K562 (cell line): ENCODE measurements at regions not wholly inside any gene's neighbourhood (a gene's known extent, or its start where the extent isn't known, plus 50 kb on each side); places are given as distances from the start of the nearest gene placed in this dataset.
A peak's percentile ranks its signal among the peaks of the same experiment; 100 is the strongest.
"Not testable (repeated sequence)": the region's sequence is repeated elsewhere in the genome, so short reads cannot be mapped to it uniquely, and the experiment has no call there.

Experiments
- ATAC-seq: fragments of 200-7000 bp; cut with Tn5 transposase; 3 replicates; pipeline ENCODE4 v1.9.1; 2020; ENCODE audit warnings: moderate library complexity
- BruUV-seq: library from RNA; stranded (reverse); fragments of 400-500 nt; replicated peaks from 2 replicates; lab custom pipeline; 2021; lab: Mats Ljungman, UMichigan
- CTCF ChIA-PET: fragments of 300-600 bp; formaldehyde crosslinking; extraction: SDS; loops from one replicate; lab custom pipeline; 2021; ENCODE audit warnings: low intra/inter-chr PET ratio; lab: Yijun Ruan, JAX
- POLR2A ChIA-PET: fragments of 300-600, 350-650 bp; sonication (Branson Sonifier 250); formaldehyde crosslinking; extraction: SDS; loops from one replicate; lab custom pipeline; 2021; ENCODE audit warnings: antibody characterized with exemption, inconsistent platforms; lab: Yijun Ruan, JAX
- DNase-seq, 4 experiments: peaks; one replicate each; pipeline versions ENCODE4 v3.0.0 to v3.0.0-alpha.2; 2011 to 2018; ENCODE audit warnings: low spot score in 3 of 4, mixed read lengths in 3 of 4; ENCODE audit errors: extremely low read depth in 1 of 4
- FAIRE-seq: peaks from 2 replicates; lab custom pipeline; 2011; peaks lifted over from hg19 to GRCh38; lab: Jason Lieb, UNC
- H2AFZ ChIP-seq: 2 replicates; pipeline ENCODE4 v1.6.0; 2011; ENCODE audit warnings: low read depth, low read length, control low read depth, inconsistent platforms
- H3K27ac ChIP-seq: fragments of 200-600 bp; 3 replicates; pipeline ENCODE4 v1.8.0; 2011; ENCODE audit warnings: low read depth, mild to moderate bottlenecking, control low read depth, inconsistent platforms, low read length, moderate library complexity, mixed read lengths; ENCODE audit errors: extremely low read depth
- H3K27me3 ChIP-seq, 2 experiments: fragments of 300-600 bp in 1 of 2; 2 replicates in 1 of 2; 3 replicates in 1 of 2; pipeline versions ENCODE4 v1.6.0 to v1.8.0; 2011; ENCODE audit warnings: inconsistent platforms in 2 of 2, low read length in 2 of 2, mild to moderate bottlenecking in 1 of 2, mixed read lengths in 1 of 2, moderate library complexity in 1 of 2; ENCODE audit not compliant: control insufficient read depth in 2 of 2, insufficient read depth in 2 of 2
- H3K36me3 ChIP-seq: fragments of 300-600 bp; 3 replicates; pipeline ENCODE4 v1.8.0; 2011; ENCODE audit warnings: mild to moderate bottlenecking, low read length, inconsistent platforms; ENCODE audit not compliant: control insufficient read depth, insufficient read depth
- H3K4me1 ChIP-seq, 2 experiments: fragments of 200-600 bp in 1 of 2; replicated peaks in 1 of 2; 2 replicates in 1 of 2; 3 replicates in 1 of 2; pipeline versions ENCODE4 v1.5.1 to v1.8.0; 2011; ENCODE audit warnings: inconsistent platforms in 2 of 2, low read length in 2 of 2, mild to moderate bottlenecking in 1 of 2, mixed read lengths in 1 of 2, moderate library complexity in 1 of 2; ENCODE audit not compliant: control insufficient read depth in 2 of 2, insufficient read depth in 2 of 2
- H3K4me2 ChIP-seq: 2 replicates; pipeline ENCODE4 v1.6.1; 2011; ENCODE audit warnings: low read length, control low read depth, inconsistent platforms, mixed read lengths; ENCODE audit not compliant: insufficient read depth
- H3K4me3 ChIP-seq: fragments of 200-600 bp; sonication (generic), shearing (Covaris generic); 2 replicates; pipeline ENCODE4 v1.5.1; 2016; ENCODE audit warnings: control low read depth, inconsistent platforms
- H3K79me2 ChIP-seq: fragments of 200-600 bp; 3 replicates; pipeline ENCODE4 v1.8.0; 2011; ENCODE audit warnings: low read length, inconsistent platforms; ENCODE audit not compliant: control insufficient read depth, insufficient read depth
- H3K9ac ChIP-seq, 2 experiments: 2 replicates each; pipeline versions ENCODE4 v1.6.0 to v1.6.1; 2011; ENCODE audit warnings: low read depth in 2 of 2, low read length in 2 of 2, control low read depth in 1 of 2, inconsistent platforms in 1 of 2, mild to moderate bottlenecking in 1 of 2, mixed read lengths in 1 of 2; ENCODE audit not compliant: insufficient read depth in 1 of 2
- H3K9me1 ChIP-seq: one replicate; pipeline ENCODE4 v1.6.0; 2011; ENCODE audit warnings: inconsistent platforms, mild to moderate bottlenecking, low read length, moderate library complexity; ENCODE audit not compliant: control insufficient read depth, insufficient read depth
- H3K9me3 ChIP-seq: replicated peaks from 2 replicates; pipeline ENCODE4 v1.5.1; 2011; ENCODE audit warnings: low read depth, low read length, inconsistent platforms; ENCODE audit not compliant: control insufficient read depth, insufficient read depth
- H4K20me1 ChIP-seq: replicated peaks from 2 replicates; pipeline ENCODE4 v1.6.1; 2011; ENCODE audit warnings: low read length, inconsistent platforms, mixed read lengths; ENCODE audit not compliant: control insufficient read depth, insufficient read depth
- RAD51 ChIP-seq: fragments of 450-650 bp; IDR thresholded peaks from 2 replicates; pipeline ENCODE4 v1.7.1; 2016; ENCODE audit warnings: low read depth, mild to moderate bottlenecking, borderline replicate concordance
- WGBS: fragments of 100-300 bp; shearing (Covaris generic); methylation state at CpG from one replicate; pipeline ENCODE4 v1.1.6; 2016; ENCODE audit warnings: low coverage, mixed read lengths; ENCODE audit not compliant: insufficient coverage; ENCODE audit errors: missing lambda C conversion rate; 5-methylcytosine and 5-hydroxymethylcytosine counted together
- in situ Hi-C: fragments of 300-500 bp; cut with MboI; formaldehyde crosslinking; loops from 4 replicates; pipeline ENCODE4 v1.15.0; 2018; ENCODE audit warnings: inconsistent platforms, mixed read lengths
- intact Hi-C: fragments of 100-400 bp; cut with micrococcal nuclease; formaldehyde crosslinking; loops from 2 replicates; pipeline ENCODE4 v1.14.2; 2022
- TF ChIP-seq, protein P1 (sequence below): fragments of 450-650 bp; formaldehyde crosslinking; IDR thresholded peaks from 2 replicates; pipeline ENCODE4 v1.4.0; 2020; ENCODE audit warnings: mild to moderate bottlenecking, mixed read lengths

DNA sequence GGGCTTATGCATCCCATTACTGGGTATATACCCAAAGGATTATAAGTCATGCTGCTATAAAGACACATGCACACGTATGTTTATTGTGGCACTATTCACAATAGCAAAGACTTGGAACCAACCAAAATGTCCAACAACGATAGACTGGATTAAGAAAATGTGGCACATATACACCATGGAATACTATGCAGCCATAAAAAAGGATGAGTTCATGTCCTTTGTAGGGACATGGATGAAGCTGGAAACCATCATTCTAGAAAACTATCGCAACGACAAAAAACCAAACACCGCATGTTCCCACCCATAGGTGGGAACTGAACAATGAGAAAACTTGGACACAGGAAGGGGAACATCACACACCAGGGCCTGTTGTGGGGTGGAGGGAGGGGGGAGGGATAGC lies 323.3 kb upstream of the FGF16 start:
- H3K4me1 ChIP-seq, in situ Hi-C loops, intact Hi-C loops, H3K36me3 ChIP-seq, CTCF ChIA-PET, DNase-seq, FAIRE-seq, H3K9me3 ChIP-seq, H2AFZ ChIP-seq, ATAC-seq, H3K4me3 ChIP-seq, BruUV-seq, POLR2A ChIA-PET, H3K27me3 ChIP-seq, H3K9me1 ChIP-seq, H3K4me2 ChIP-seq, H4K20me1 ChIP-seq, H3K9ac ChIP-seq, H3K79me2 ChIP-seq, H3K27ac ChIP-seq: not testable (repeated sequence)
- WGBS = 4% methylated on average over 4 of the region's 5 CpGs

DNA sequence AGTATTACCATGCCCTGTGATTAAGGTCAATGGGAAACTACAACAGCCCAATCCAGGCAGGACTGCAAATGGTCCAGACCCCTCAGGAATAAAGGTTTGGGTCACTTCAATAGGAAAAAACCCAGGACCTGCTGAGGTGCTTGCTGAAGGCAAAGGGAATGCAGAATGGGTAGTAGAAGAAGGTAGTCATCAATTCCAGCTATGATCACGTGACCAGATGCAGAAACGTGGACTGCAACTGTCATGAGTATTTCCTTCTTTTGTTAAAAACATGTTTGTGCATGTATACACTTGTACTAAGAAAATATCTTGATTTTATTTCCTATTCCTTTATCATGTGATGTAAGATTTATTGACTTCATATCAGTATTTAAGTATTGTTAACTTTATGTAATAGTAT lies 319.6 kb upstream of the FGF16 start:
- H3K27me3 ChIP-seq, BruUV-seq, DNase-seq, H3K4me2 ChIP-seq, H3K9ac ChIP-seq, H3K36me3 ChIP-seq, in situ Hi-C loops, H2AFZ ChIP-seq, POLR2A ChIA-PET, FAIRE-seq, H3K4me3 ChIP-seq, H3K27ac ChIP-seq, H3K9me1 ChIP-seq, H3K79me2 ChIP-seq, H4K20me1 ChIP-seq, intact Hi-C loops, CTCF ChIA-PET, ATAC-seq, H3K9me3 ChIP-seq, H3K4me1 ChIP-seq: not testable (repeated sequence)
- WGBS = 0% methylated on average over 2 of the region's 2 CpGs
- TF ChIP-seq, protein P1, sequence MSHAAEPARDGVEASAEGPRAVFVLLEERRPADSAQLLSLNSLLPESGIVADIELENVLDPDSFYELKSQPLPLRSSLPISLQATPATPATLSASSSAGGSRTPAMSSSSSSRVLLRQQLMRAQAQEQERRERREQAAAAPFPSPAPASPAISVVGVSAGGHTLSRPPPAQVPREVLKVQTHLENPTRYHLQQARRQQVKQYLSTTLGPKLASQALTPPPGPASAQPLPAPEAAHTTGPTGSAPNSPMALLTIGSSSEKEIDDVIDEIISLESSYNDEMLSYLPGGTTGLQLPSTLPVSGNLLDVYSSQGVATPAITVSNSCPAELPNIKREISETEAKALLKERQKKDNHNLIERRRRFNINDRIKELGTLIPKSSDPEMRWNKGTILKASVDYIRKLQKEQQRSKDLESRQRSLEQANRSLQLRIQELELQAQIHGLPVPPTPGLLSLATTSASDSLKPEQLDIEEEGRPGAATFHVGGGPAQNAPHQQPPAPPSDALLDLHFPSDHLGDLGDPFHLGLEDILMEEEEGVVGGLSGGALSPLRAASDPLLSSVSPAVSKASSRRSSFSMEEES (CRISPR knock-in tag) = peak; percentile 58
- peak; percentile 20; the same call in 1 of the 2 replicates for TF ChIP-seq RAD51
